K562 (cell line): ENCODE measurements at regions not wholly inside any gene's neighbourhood (a gene's known extent, or its start where the extent isn't known, plus 50 kb on each side); places are given as distances from the start of the nearest gene placed in this dataset.
"Not testable (repeated sequence)": the region's sequence is repeated elsewhere in the genome, so short reads cannot be mapped to it uniquely, and the experiment has no call there.

Experiments
- HDAC8 ChIP-seq: fragments of 450-650 bp; IDR thresholded peaks from 2 replicates; pipeline ENCODE4 v1.6.1; 2016; ENCODE audit warnings: mild to moderate bottlenecking, missing genetic modification characterization, moderate library complexity, missing compliant biosample characterization
- IRF1 ChIP-seq: sonication (generic); formaldehyde crosslinking; IDR thresholded peaks from 2 replicates; pipeline ENCODE4 v1.8.0; 2022; ENCODE audit warnings: missing genetic modification reagents, mild to moderate bottlenecking, borderline replicate concordance
- SETDB1 ChIP-seq: IDR thresholded peaks from one replicate; pipeline ENCODE4 v1.6.1; 2012; ENCODE audit warnings: low read length, control low read depth, inconsistent platforms
- SIN3A ChIP-seq, 2 experiments: fragments of 150-350 bp in 1 of 2; IDR thresholded peaks; 2 replicates each; pipeline ENCODE4 v1.6.1; 2011 to 2016; ENCODE audit warnings: borderline replicate concordance in 2 of 2, low read depth in 2 of 2, low read length in 2 of 2, mild to moderate bottlenecking in 2 of 2, moderate library complexity in 2 of 2; ENCODE audit not compliant: control insufficient read depth in 1 of 2
- TAF1 ChIP-seq: IDR thresholded peaks from 2 replicates; pipeline ENCODE4 v1.6.1; 2011; ENCODE audit warnings: mild to moderate bottlenecking, low read length, moderate library complexity; ENCODE audit not compliant: insufficient read depth, control insufficient read depth, severe bottlenecking; ENCODE audit errors: extremely low read depth
- TF ChIP-seq, protein P1 (sequence below), 2 experiments: fragments of 450-650 bp; IDR thresholded peaks; 2 replicates each; pipeline ENCODE4 v1.6.1; 2016; ENCODE audit warnings: mild to moderate bottlenecking in 2 of 2, borderline replicate concordance in 1 of 2, low read depth in 1 of 2, moderate library complexity in 1 of 2
- TF ChIP-seq, protein P2 (sequence below), 3 experiments: IDR thresholded peaks in 2 of 3; conservative IDR thresholded peaks in 1 of 3; 2 replicates each; pipeline ENCODE4 v1.5.1; 2011 to 2012; ENCODE audit warnings: low read length in 3 of 3, mild to moderate bottlenecking in 3 of 3, control low read depth in 2 of 3, improper control_type of control experiment in 1 of 3, inconsistent platforms in 1 of 3, low read depth in 1 of 3, mixed read lengths in 1 of 3, moderate library complexity in 1 of 3; ENCODE audit not compliant: insufficient read depth in 2 of 3

- TF ChIP-seq SETDB1; IRF1 (CRISPR knock-in tag); SIN3A (IDR thresholded peaks at IDR 0.05; ENCODE audit: borderline replicate concordance in 2 of 2, control insufficient read depth in 1 of 2, low read depth in 2 of 2, low read length in 2 of 2); TAF1; HDAC8 (tag): not testable (repeated sequence)
- TF ChIP-seq, protein P1, sequence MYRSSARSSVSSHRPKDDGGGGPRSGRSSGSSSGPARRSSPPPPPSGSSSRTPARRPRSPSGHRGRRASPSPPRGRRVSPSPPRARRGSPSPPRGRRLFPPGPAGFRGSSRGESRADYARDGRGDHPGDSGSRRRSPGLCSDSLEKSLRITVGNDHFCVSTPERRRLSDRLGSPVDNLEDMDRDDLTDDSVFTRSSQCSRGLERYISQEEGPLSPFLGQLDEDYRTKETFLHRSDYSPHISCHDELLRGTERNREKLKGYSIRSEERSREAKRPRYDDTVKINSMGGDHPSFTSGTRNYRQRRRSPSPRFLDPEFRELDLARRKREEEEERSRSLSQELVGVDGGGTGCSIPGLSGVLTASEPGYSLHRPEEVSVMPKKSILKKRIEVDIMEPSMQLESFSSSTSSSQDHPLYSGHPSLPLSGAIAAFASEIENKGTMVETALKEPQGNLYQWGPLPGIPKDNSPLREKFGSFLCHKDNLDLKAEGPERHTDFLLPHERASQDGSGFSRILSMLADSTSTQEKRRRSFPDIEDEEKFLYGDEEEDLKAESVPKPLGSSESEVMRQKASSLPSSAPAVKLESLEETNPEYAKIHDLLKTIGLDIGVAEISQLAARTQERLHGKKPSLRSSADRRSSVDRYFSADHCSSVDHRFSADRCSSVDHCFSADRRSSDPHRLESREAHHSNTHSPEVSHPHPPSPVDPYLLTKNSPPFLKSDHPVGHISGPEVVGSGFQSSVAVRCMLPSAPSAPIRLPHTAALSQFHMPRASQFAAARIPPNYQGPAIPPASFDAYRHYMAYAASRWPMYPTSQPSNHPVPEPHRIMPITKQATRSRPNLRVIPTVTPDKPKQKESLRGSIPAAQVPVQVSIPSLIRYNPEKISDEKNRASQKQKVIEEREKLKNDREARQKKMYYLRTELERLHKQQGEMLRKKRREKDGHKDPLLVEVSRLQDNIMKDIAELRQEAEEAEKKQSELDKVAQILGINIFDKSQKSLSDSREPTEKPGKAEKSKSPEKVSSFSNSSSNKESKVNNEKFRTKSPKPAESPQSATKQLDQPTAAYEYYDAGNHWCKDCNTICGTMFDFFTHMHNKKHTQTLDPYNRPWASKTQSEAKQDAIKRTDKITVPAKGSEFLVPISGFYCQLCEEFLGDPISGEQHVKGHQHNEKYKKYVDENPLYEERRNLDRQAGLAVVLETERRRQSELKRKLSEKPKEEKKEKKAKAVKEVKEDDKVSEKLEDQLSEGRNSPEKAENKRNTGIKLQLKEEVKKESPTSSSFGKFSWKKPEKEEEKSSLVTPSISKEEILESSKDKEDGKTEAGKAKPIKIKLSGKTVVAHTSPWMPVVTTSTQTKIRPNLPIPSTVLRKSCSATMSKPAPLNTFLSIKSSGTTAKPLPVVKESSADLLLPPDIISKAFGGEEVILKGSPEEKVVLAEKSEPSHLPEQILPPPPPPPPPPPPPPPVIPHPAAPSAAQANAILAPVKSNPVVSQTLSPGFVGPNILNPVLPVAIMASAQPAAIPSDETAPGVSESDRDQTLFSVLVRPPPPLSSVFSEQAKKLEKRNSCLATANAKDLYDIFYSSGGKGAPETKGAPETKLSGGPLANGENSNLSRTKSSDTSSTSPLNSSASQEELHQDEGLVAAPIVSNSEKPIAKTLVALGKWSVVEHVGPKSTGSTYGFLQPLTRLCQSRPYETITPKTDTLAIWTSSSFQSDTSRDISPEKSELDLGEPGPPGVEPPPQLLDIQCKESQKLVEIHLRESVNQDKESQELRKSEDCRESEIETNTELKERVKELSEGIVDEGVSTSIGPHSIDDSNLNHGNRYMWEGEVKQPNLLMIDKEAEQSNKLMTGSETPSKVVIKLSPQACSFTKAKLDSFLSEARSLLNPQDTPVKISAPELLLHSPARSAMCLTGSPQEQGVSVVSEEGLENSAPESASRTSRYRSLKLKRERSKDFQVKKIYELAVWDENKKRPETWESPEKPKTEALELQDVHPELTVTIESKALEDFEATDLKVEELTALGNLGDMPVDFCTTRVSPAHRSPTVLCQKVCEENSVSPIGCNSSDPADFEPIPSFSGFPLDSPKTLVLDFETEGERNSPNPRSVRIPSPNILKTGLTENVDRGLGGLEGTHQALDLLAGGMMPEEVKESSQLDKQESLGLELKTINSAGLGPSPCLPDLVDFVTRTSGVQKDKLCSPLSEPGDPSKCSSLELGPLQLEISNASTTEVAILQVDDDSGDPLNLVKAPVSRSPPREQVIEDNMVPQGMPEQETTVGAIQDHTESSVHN (IDR thresholded peaks at IDR 0.05; ENCODE audit: borderline replicate concordance in 1 of 2, low read depth in 1 of 2), result not testable (repeated sequence)
- TF ChIP-seq, protein P2, sequence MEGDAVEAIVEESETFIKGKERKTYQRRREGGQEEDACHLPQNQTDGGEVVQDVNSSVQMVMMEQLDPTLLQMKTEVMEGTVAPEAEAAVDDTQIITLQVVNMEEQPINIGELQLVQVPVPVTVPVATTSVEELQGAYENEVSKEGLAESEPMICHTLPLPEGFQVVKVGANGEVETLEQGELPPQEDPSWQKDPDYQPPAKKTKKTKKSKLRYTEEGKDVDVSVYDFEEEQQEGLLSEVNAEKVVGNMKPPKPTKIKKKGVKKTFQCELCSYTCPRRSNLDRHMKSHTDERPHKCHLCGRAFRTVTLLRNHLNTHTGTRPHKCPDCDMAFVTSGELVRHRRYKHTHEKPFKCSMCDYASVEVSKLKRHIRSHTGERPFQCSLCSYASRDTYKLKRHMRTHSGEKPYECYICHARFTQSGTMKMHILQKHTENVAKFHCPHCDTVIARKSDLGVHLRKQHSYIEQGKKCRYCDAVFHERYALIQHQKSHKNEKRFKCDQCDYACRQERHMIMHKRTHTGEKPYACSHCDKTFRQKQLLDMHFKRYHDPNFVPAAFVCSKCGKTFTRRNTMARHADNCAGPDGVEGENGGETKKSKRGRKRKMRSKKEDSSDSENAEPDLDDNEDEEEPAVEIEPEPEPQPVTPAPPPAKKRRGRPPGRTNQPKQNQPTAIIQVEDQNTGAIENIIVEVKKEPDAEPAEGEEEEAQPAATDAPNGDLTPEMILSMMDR (IDR thresholded peaks at IDR 0.05 in 2 of 3, conservative IDR thresholded peaks at IDR 0.05 in 1 of 3; ENCODE audit: insufficient read depth in 2 of 3, low read depth in 1 of 3, low read length in 3 of 3), result not testable (repeated sequence)
Observed at GRCh38 chr6:51224580-51225240, 406.0 kb downstream of the TFAP2B start.
